Astrocyte (in vitro differentiated cells and primary cell): ENCODE measurements at regions not wholly inside any gene's neighbourhood (a gene's known extent, or its start where the extent isn't known, plus 50 kb on each side); places are given as distances from the start of the nearest gene placed in this dataset.

ENCODE experiments used
- CTCF ChIP-seq: IDR thresholded peaks from 2 replicates; pipeline ENCODE4 v1.5.1; 2011; ENCODE audit warnings: low read depth, mild to moderate bottlenecking, inconsistent platforms, low read length, moderate library complexity; ENCODE audit not compliant: insufficient read depth
- EZH2 ChIP-seq: IDR thresholded peaks from 2 replicates; pipeline ENCODE4 v1.6.1; 2012; ENCODE audit warnings: mild to moderate bottlenecking, low read length, inconsistent platforms; ENCODE audit not compliant: insufficient read depth

DNA sequence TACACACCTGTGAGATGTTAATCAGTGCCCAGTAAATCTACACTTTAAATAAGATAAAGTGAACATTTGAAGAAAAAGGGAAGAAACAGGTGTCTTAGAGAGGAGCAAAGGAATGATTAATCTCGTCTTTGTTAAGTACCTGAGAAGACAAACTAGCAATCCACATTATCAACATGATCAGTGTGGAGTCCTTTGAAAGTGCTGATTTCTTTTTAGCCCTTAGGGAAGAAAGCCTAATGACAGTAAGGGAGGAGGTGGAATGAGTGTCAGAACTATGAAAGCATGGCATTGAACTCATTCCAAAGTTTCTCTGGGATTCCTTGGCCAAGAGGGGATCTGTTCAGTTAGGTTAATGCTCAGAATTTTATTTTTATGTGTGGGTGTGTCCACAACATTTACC, 1109.0 kb upstream of the ACO1 start:
- TF ChIP-seq CTCF (no peak), EZH2 (no peak)
